Heart left ventricle (tissue), 16 donors: ENCODE measurements at regions not wholly inside any gene's neighbourhood (a gene's known extent, or its start where the extent isn't known, plus 50 kb on each side); places are given as distances from the start of the nearest gene placed in this dataset.

Experiments used
- ATAC-seq, 4 donors: fragments of 200-7000 bp; cut with Tn5 transposase; one replicate each; pipeline ENCODE4 v1.9.1; 2020 to 2022; ENCODE audit warnings: moderate library complexity in 4 of 4, mild to moderate bottlenecking in 3 of 4, moderate number of reproducible peaks in 1 of 4
- DNase-seq, 5 donors: peaks; one replicate each; pipeline ENCODE4 v3.0.0-alpha.2; 2020
- H3K27ac ChIP-seq, 12 donors: fragments of 200-600 bp; sonication (generic) in 4 of 12; one replicate each; pipeline versions ENCODE4 v1.5.0 to v1.8.0; 2016 to 2022; ENCODE audit warnings: mild to moderate bottlenecking in 2 of 12
- H3K27me3 ChIP-seq, 9 donors: fragments of 200-600 bp; sonication (generic) in 2 of 9; one replicate each; pipeline versions ENCODE4 v1.5.1 to v1.8.0; 2016 to 2022; ENCODE audit warnings: mild to moderate bottlenecking in 3 of 9
- H3K36me3 ChIP-seq, 9 donors: fragments of 200-600 bp; sonication (generic) in 2 of 9; one replicate each; pipeline versions ENCODE4 v1.5.0 to v1.8.0; 2018 to 2022; ENCODE audit warnings: mild to moderate bottlenecking in 2 of 9
- H3K4me1 ChIP-seq, 12 donors: fragments of 200-600 bp; sonication (generic) in 4 of 12; one replicate each; pipeline versions ENCODE4 v1.5.0 to v1.8.0; 2016 to 2022; ENCODE audit warnings: mild to moderate bottlenecking in 3 of 12
- H3K4me3 ChIP-seq, 12 donors: fragments of 200-600 bp; sonication (generic) in 4 of 12; one replicate each; pipeline versions ENCODE4 v1.5.0 to v1.8.0; 2017 to 2022; ENCODE audit warnings: mild to moderate bottlenecking in 9 of 12, moderate library complexity in 4 of 12
- H3K9me3 ChIP-seq, 12 donors: fragments of 200-600 bp; sonication (generic) in 4 of 12; one replicate each; pipeline versions ENCODE4 v1.5.0 to v1.8.0; 2016 to 2022; ENCODE audit warnings: mild to moderate bottlenecking in 1 of 12
- CTCF ChIP-seq, 12 donors: fragments of 200-600 bp; sonication (generic) in 4 of 12; IDR thresholded peaks; one replicate each; pipeline versions ENCODE4 v1.5.0 to v1.8.0; 2018 to 2022; ENCODE audit warnings: antibody characterized with exemption in 12 of 12, mild to moderate bottlenecking in 5 of 12
- POLR2A ChIP-seq, 2 donors: fragments of 450-650 bp; IDR thresholded peaks; one replicate each; pipeline ENCODE4 v1.6.1; 2017; ENCODE audit warnings: antibody characterized with exemption in 2 of 2, mild to moderate bottlenecking in 2 of 2, moderate library complexity in 2 of 2
- WGBS, 4 donors: extraction: QIAGEN DNeasy Blood & Tissue Kit in 2 of 4; methylation state at CpG; one replicate each; pipeline versions ENCODE4 v1.1.5 to v1.1.7; 2013 to 2018; 5-methylcytosine and 5-hydroxymethylcytosine counted together
- intact Hi-C, 10 donors: fragments of 100-400 bp; cut with DNase I; formaldehyde crosslinking; loops; one replicate each; pipeline versions ENCODE4 v1.11.1 to v1.14.2; 2022
- donor health status: ischemic (EF 13 %, LVEDD 7.1; RV severe dilation, severe dysfunction).
- donor health status: healthy with polysubstance abuse.
- donor health status: DM: no; HTN: yes; CAD: no.
- donor health status: DM: no; HTN: no; CAD: no.
- donor health status: ischemic (EF 25% LVEDD 6.9; RV normal size, moderate dysfunction).
- donor health status: ischemic (EF 25% LVEDD 5.7; RV mildly dilated, moderate dysfunction).
- donor health status: healthy.
- donor health status: DM: yes; HTN: yes; CAD: no.
- donor health status: ischemic (EF 35%, LVEDD 5.7; RV mildly dilated, moderate dysfunction).
- donor health status: nonischemic (EF 11% LVEDD 7.7; RV severe dilation, severe dysfunction).
- donor health status: DM: yes; HTN: yes; CAD: no.
- donor health status: PGD.
- donor health status: ischemic (EF 29% LVEDD 5.4; RV normal size, mild dysfunction).
- donor health status: nonischemic (EF 23%, LVEDD 6.1; RV moderate dilation, normal function).

GRCh38 chr5:167638816-167639215 lies 652.6 kb upstream of the WWC1 start:
- ATAC-seq (no peak), DNase-seq (no peak)
- TF ChIP-seq POLR2A (IDR thresholded peaks at IDR 0.05) (no peak), CTCF (IDR thresholded peaks at IDR 0.05) (no peak)
- Histone ChIP-seq H3K4me3 (no peak overlapping the region), H3K4me1 (no peaks in the 10 kb centered on the region), H3K9me3 (no peaks in the 10 kb centered on the region), H3K36me3 (no peaks in the 10 kb centered on the region), H3K27me3 (no peaks in the 10 kb centered on the region), H3K27ac (no peak overlapping the region)
- intact Hi-C loops: no loop called here
- WGBS, 4 donors: 76 to 88% (median 80%) methylated on average over 2 of the region's 2 CpGs

- ATAC-seq: peak in 2 of 4 donors; percentile 34 to 75
- no peaks in the 10 kb centered on the region for H3K36me3 ChIP-seq
- TF ChIP-seq POLR2A (IDR thresholded peaks at IDR 0.05) (no peak), CTCF (IDR thresholded peaks at IDR 0.05) (no peak)
- no peak overlapping the region for H3K4me3 ChIP-seq
- H3K4me1 ChIP-seq: no peaks in the 10 kb centered on the region
- H3K27ac ChIP-seq: no peak overlapping the region
- intact Hi-C loops: no loop called here
- no peaks in the 10 kb centered on the region for H3K27me3 ChIP-seq
- no peak for DNase-seq
- H3K9me3 ChIP-seq: no peaks in the 10 kb centered on the region
- WGBS, 4 donors: 17 to 30% (median 22%) methylated on average over 1 of the region's 1 CpG
Measured at GRCh38 chr5:167639273-167639672, 652.2 kb upstream of the WWC1 start.

- Histone ChIP-seq H3K36me3 (no peaks in the 10 kb centered on the region), H3K9me3 (no peaks in the 10 kb centered on the region), H3K27ac (no peak overlapping the region), H3K4me3 (no peak overlapping the region), H3K4me1 (no peaks in the 10 kb centered on the region), H3K27me3 (no peaks in the 10 kb centered on the region)
- DNase-seq (no peak), ATAC-seq (no peak)
- intact Hi-C loops: no loop called here
- TF ChIP-seq POLR2A (IDR thresholded peaks at IDR 0.05) (no peak), CTCF (IDR thresholded peaks at IDR 0.05) (no peak)
Measured at GRCh38 chr5:167639766-167640165, 651.7 kb upstream of the WWC1 start.

- Histone ChIP-seq H3K9me3 (no peaks in the 10 kb centered on the region), H3K27me3 (no peaks in the 10 kb centered on the region), H3K36me3 (no peaks in the 10 kb centered on the region), H3K4me3 (no peak overlapping the region), H3K4me1 (no peaks in the 10 kb centered on the region), H3K27ac (no peak overlapping the region)
- DNase-seq: no peak
- WGBS, 4 donors: 93 to 99% (median 97%) methylated on average over 1 of the region's 1 CpG
- TF ChIP-seq CTCF (IDR thresholded peaks at IDR 0.05) (no peak), POLR2A (IDR thresholded peaks at IDR 0.05) (no peak)
- no peak for ATAC-seq
- intact Hi-C loops: no loop called here
Measured at GRCh38 chr5:167642181-167642580, 649.3 kb upstream of the WWC1 start.
